Mesenchymal stem cell (in vitro differentiated cells and primary cell): ENCODE measurements at regions not wholly inside any gene's neighbourhood (a gene's known extent, or its start where the extent isn't known, plus 50 kb on each side); places are given as distances from the start of the nearest gene placed in this dataset.

Experiments
- DNase-seq: peaks from one replicate; pipeline ENCODE4 v3.0.0-alpha.2; 2013
- H2AFZ ChIP-seq: one replicate; pipeline ENCODE4 v1.6.1; 2013; ENCODE audit warnings: low read depth, mild to moderate bottlenecking, control low read depth, inconsistent platforms, low read length, moderate library complexity
- H2AK5ac ChIP-seq: 2 replicates; pipeline ENCODE4 v1.6.1; 2013; ENCODE audit warnings: low read length, moderate library complexity, mild to moderate bottlenecking, inconsistent platforms; ENCODE audit not compliant: severe bottlenecking
- H2BK120ac ChIP-seq: one replicate; pipeline ENCODE4 v1.6.1; 2013; ENCODE audit warnings: low read depth, mild to moderate bottlenecking, inconsistent platforms, low read length, moderate library complexity
- H2BK12ac ChIP-seq, 2 experiments: one replicate each; pipeline ENCODE4 v1.6.1; 2013; ENCODE audit warnings: inconsistent platforms in 2 of 2, low read length in 2 of 2, mild to moderate bottlenecking in 2 of 2, moderate library complexity in 2 of 2, control low read depth in 1 of 2
- H2BK15ac ChIP-seq: one replicate; pipeline ENCODE4 v1.6.1; 2013; ENCODE audit warnings: mild to moderate bottlenecking, low read depth, inconsistent platforms; ENCODE audit not compliant: poor library complexity, severe bottlenecking
- H2BK5ac ChIP-seq: 2 replicates; pipeline ENCODE4 v1.6.1; 2013; ENCODE audit warnings: low read depth, mild to moderate bottlenecking, low read length, control low read depth, inconsistent platforms; ENCODE audit not compliant: poor library complexity, severe bottlenecking
- H3K14ac ChIP-seq, 2 experiments: one replicate each; pipeline ENCODE4 v1.6.1; 2013; ENCODE audit warnings: inconsistent platforms in 2 of 2, low read length in 2 of 2, control low read depth in 1 of 2, mild to moderate bottlenecking in 1 of 2, moderate library complexity in 1 of 2
- H3K18ac ChIP-seq, 2 experiments: one replicate each; pipeline ENCODE4 v1.6.1; 2013; ENCODE audit warnings: inconsistent platforms in 2 of 2, low read length in 2 of 2, control low read depth in 1 of 2, low read depth in 1 of 2, mild to moderate bottlenecking in 1 of 2
- H3K23ac ChIP-seq, 2 experiments: one replicate each; pipeline ENCODE4 v1.6.1; 2013; ENCODE audit warnings: inconsistent platforms in 2 of 2, low read length in 2 of 2, mild to moderate bottlenecking in 2 of 2, moderate library complexity in 2 of 2, control low read depth in 1 of 2
- H3K27ac ChIP-seq: 2 replicates; pipeline ENCODE4 v1.5.1; 2013; ENCODE audit warnings: mild to moderate bottlenecking, moderate library complexity, low read length, control low read depth, inconsistent platforms; ENCODE audit not compliant: poor library complexity, severe bottlenecking
- H3K27me3 ChIP-seq, 2 experiments: 2 replicates each; pipeline versions ENCODE4 v1.6.1 to v1.7.0; 2013; ENCODE audit warnings: low read length in 2 of 2, mild to moderate bottlenecking in 2 of 2, moderate library complexity in 2 of 2, control low read depth in 1 of 2, inconsistent platforms in 1 of 2; ENCODE audit not compliant: control insufficient read depth in 1 of 2, insufficient read depth in 1 of 2
- H3K36me3 ChIP-seq, 2 experiments: 2 replicates each; pipeline versions ENCODE4 v1.6.1 to v1.7.0; 2013; ENCODE audit warnings: low read length in 2 of 2, control low read depth in 1 of 2, inconsistent platforms in 1 of 2, low read depth in 1 of 2, mild to moderate bottlenecking in 1 of 2; ENCODE audit not compliant: insufficient read depth in 2 of 2, control insufficient read depth in 1 of 2
- H3K4ac ChIP-seq, 2 experiments: one replicate each; pipeline ENCODE4 v1.6.1; 2013; ENCODE audit warnings: inconsistent platforms in 2 of 2, low read length in 2 of 2, mild to moderate bottlenecking in 2 of 2, moderate library complexity in 2 of 2, control low read depth in 1 of 2, low read depth in 1 of 2
- H3K4me1 ChIP-seq: 2 replicates; pipeline ENCODE4 v1.6.1; 2013; ENCODE audit warnings: low read depth, low read length, control low read depth; ENCODE audit not compliant: control insufficient read depth, insufficient read depth
- H3K4me2 ChIP-seq: 2 replicates; pipeline ENCODE4 v1.6.1; 2013; ENCODE audit warnings: low read length, mild to moderate bottlenecking, inconsistent platforms; ENCODE audit not compliant: poor library complexity, severe bottlenecking
- H3K4me3 ChIP-seq, 2 experiments: 2 replicates each; pipeline versions ENCODE4 v1.5.1 to v1.7.0; 2013; ENCODE audit warnings: low read length in 2 of 2, mild to moderate bottlenecking in 2 of 2, control low read depth in 1 of 2, low read depth in 1 of 2; ENCODE audit not compliant: insufficient read depth in 1 of 2
- H3K79me1 ChIP-seq: replicated peaks from 2 replicates; pipeline ENCODE4 v1.6.1; 2013; ENCODE audit warnings: mild to moderate bottlenecking, control low read depth, low read length, inconsistent platforms; ENCODE audit not compliant: poor library complexity, severe bottlenecking
- H3K9ac ChIP-seq: 2 replicates; pipeline ENCODE4 v1.7.0; 2013; ENCODE audit warnings: mild to moderate bottlenecking, low read length, moderate library complexity
- H3K9me3 ChIP-seq: 2 replicates; pipeline ENCODE4 v1.7.0; 2013; ENCODE audit warnings: mild to moderate bottlenecking, low read length; ENCODE audit not compliant: control insufficient read depth
- H4K8ac ChIP-seq: one replicate; pipeline ENCODE4 v1.6.1; 2013; ENCODE audit warnings: inconsistent platforms, mild to moderate bottlenecking, low read length, moderate library complexity
- H4K91ac ChIP-seq: one replicate; pipeline ENCODE4 v1.6.1; 2013; ENCODE audit warnings: mild to moderate bottlenecking, low read length, inconsistent platforms
- WGBS: methylation state at CpG from one replicate; pipeline ENCODE4 v1.1.7; 2013; ENCODE audit warnings: mixed read lengths; 5-methylcytosine and 5-hydroxymethylcytosine counted together

DNA sequence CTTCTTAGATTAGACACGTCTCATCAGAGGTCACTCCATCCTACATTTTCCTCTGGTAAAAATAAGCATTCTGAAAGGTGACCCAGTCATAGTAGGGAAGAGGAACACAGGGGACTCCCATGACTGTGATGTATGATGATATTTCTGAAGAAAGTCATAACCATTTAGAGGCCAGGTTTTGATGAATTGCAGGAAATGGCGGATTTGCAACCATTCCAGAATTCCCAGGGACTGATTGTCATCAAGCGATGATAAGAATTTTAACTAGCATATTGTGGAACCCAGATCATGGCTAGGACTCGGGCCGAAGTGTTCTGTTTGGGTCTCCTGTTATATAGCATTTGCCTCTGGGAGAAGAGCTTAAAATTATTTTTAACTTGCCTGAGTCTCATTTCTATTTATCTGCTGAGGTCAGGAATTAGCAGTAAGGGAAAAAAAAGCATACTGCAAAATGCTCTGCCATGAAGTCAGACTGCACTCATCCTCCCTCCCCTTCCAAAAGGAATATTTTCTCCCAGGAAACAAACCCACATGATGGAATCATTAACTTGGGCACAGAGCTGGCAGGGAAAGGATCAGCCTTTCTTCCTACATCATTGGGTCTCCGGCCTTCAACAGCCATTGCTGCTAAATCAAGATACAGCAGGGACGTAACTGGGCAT, 286.7 kb downstream of the HLX start:
- no peaks in the 10 kb centered on the region for H3K9me3 ChIP-seq
- H3K4me2 ChIP-seq: no peak overlapping the region
- H3K23ac ChIP-seq: no peak overlapping the region
- H2BK120ac ChIP-seq: no peak overlapping the region
- H3K4me1 ChIP-seq: peaks cover 1% of the 10 kb centered on the region
- peak overlapping the region; percentile 41 for H2AK5ac ChIP-seq
- H3K9ac ChIP-seq: no peak overlapping the region
- no peaks in the 10 kb centered on the region for H3K27me3 ChIP-seq
- H2BK5ac ChIP-seq: no peak overlapping the region
- H3K79me1 ChIP-seq: no peaks in the 10 kb centered on the region
- no peak overlapping the region for H3K14ac ChIP-seq
- H3K36me3 ChIP-seq: no peaks in the 10 kb centered on the region
- H3K18ac ChIP-seq: no peak overlapping the region
- no peak overlapping the region for H3K4me3 ChIP-seq
- no peak overlapping the region for H3K4ac ChIP-seq
- WGBS: 60% methylated on average over 6 of the region's 7 CpGs
- peak overlapping the region; percentile 95 for H3K27ac ChIP-seq
- H2BK15ac ChIP-seq: no peak overlapping the region
- H4K8ac ChIP-seq: no peak overlapping the region
- DNase-seq: peak; percentile 39
- no peak overlapping the region for H4K91ac ChIP-seq
- H2AFZ ChIP-seq: no peak overlapping the region
- peak overlapping the region; percentile 9 to 29 for H2BK12ac ChIP-seq

DNA sequence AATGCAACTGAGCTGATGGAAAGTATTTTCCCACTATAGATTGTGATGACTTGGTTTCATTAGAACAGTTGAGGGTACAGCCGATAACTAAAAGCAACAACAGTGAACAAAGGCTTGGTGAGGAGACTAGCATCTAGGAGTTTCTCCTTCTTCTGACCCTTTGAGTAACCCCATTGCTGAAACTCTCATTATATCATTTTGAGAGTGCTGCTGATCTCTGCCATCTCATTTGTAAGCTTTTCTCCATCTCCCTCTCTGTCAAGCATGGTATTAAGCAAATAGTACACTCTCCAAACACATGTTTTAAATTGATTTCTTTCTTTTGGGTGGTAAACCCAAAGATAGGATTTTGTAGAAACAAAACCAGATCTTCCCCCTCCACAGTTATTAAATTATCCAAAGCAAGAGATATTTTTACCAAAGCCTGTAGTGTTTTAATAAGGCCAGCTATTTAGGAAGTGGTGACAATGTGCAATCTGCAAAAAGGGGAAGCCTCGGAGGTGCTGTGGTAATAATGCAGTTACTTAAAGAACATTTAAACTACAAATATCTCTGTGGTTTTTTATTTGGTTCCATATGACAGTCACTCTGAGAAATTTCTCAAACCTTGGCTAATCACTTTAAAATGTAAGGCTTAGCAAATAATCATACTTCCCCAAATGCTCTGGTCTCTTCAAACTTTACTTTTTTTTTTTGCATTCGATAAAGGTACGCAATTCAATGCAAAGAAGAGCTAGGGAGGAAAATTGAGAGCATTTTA, 287.5 kb downstream of the HLX start:
- Histone ChIP-seq H3K9me3 (peaks cover 4% of the 10 kb centered on the region), H3K14ac (no peak overlapping the region), H3K4me2 (peak overlapping the region; percentile 12), H3K4me3 (no peak overlapping the region), H2BK120ac (no peak overlapping the region), H2AFZ (no peak overlapping the region), H2BK15ac (no peak overlapping the region), H4K8ac (no peak overlapping the region), H3K4ac (no peak overlapping the region), H3K27me3 (no peaks in the 10 kb centered on the region), H3K18ac (no peak overlapping the region), H3K9ac (no peak overlapping the region), H2BK5ac (peak overlapping the region; percentile 37), H4K91ac (no peak overlapping the region), H2AK5ac (peak overlapping the region; percentile 63), H2BK12ac (peak overlapping the region; percentile 9 to 29), H3K27ac (peak overlapping the region; percentile 81), H3K4me1 (peaks cover 1% of the 10 kb centered on the region), H3K79me1 (no peaks in the 10 kb centered on the region), H3K36me3 (no peaks in the 10 kb centered on the region), H3K23ac (no peak overlapping the region)
- 97% methylated on average over 3 of the region's 4 CpGs for WGBS
- DNase-seq: no peak

- peak; percentile 71 for DNase-seq
- Histone ChIP-seq H2BK120ac (no peak overlapping the region), H3K4ac (no peak overlapping the region), H3K27ac (peak overlapping the region; percentile 77), H3K9ac (no peak overlapping the region), H3K79me1 (no peaks in the 10 kb centered on the region), H4K8ac (no peak overlapping the region), H3K36me3 (no peaks in the 10 kb centered on the region), H3K4me1 (peaks cover 1% of the 10 kb centered on the region), H2BK12ac (no peak overlapping the region), H2AK5ac (no peak overlapping the region), H2BK5ac (no peak overlapping the region), H3K27me3 (no peaks in the 10 kb centered on the region), H4K91ac (no peak overlapping the region), H3K23ac (no peak overlapping the region), H2AFZ (no peak overlapping the region), H3K18ac (no peak overlapping the region), H2BK15ac (no peak overlapping the region), H3K4me3 (no peak overlapping the region), H3K4me2 (peak overlapping the region; percentile 3), H3K14ac (no peak overlapping the region), H3K9me3 (peaks cover 6% of the 10 kb centered on the region)
- WGBS: 0% methylated on average over 1 of the region's 2 CpGs
These were observed 290.2 kb downstream of the HLX start for GRCh38 chr1:221169447-221169889.

- no peaks in the 10 kb centered on the region for H3K79me1 ChIP-seq
- no peaks in the 10 kb centered on the region for H3K27me3 ChIP-seq
- H2BK12ac ChIP-seq: no peak overlapping the region
- no peak overlapping the region for H3K14ac ChIP-seq
- H3K23ac ChIP-seq: no peak overlapping the region
- no peak overlapping the region for H4K8ac ChIP-seq
- peaks cover 1% of the 10 kb centered on the region for H3K4me1 ChIP-seq
- H2BK5ac ChIP-seq: no peak overlapping the region
- peak overlapping the region; percentile 77 for H3K27ac ChIP-seq
- H2BK120ac ChIP-seq: no peak overlapping the region
- no peak overlapping the region for H4K91ac ChIP-seq
- DNase-seq: no peak
- no peak overlapping the region for H3K4ac ChIP-seq
- H2BK15ac ChIP-seq: no peak overlapping the region
- H3K4me3 ChIP-seq: no peak overlapping the region
- no peak overlapping the region for H2AK5ac ChIP-seq
- H3K9me3 ChIP-seq: peaks cover 6% of the 10 kb centered on the region
- H3K4me2 ChIP-seq: no peak overlapping the region
- no peak overlapping the region for H3K9ac ChIP-seq
- no peak overlapping the region for H2AFZ ChIP-seq
- H3K18ac ChIP-seq: no peak overlapping the region
- no peaks in the 10 kb centered on the region for H3K36me3 ChIP-seq
These were observed 290.9 kb downstream of the HLX start for GRCh38 chr1:221170171-221170570.
